Large intestine (tissue), 3 donors: ENCODE measurements at regions not wholly inside any gene's neighbourhood (a gene's known extent, or its start where the extent isn't known, plus 50 kb on each side); places are given as distances from the start of the nearest gene placed in this dataset.

ENCODE experiments used
- DNase-seq, 2 donors: peaks; one replicate each; pipeline versions ENCODE4 v3.0.0 to v3.0.0-alpha.2; 2013
- H3K27ac ChIP-seq: one replicate; pipeline ENCODE4 v1.5.1; 2013; ENCODE audit warnings: low read length
- H3K27me3 ChIP-seq: 2 replicates; pipeline ENCODE4 v1.6.1; 2013; ENCODE audit warnings: low read length; ENCODE audit not compliant: control insufficient read depth, insufficient read depth
- H3K36me3 ChIP-seq: 2 replicates; pipeline ENCODE4 v1.6.1; 2013; ENCODE audit warnings: low read length; ENCODE audit not compliant: control insufficient read depth, insufficient read depth
- H3K4me1 ChIP-seq: one replicate; pipeline ENCODE4 v1.6.1; 2013; ENCODE audit warnings: low read length; ENCODE audit not compliant: control insufficient read depth, insufficient read depth
- H3K4me3 ChIP-seq: one replicate; pipeline ENCODE4 v1.5.1; 2013; ENCODE audit warnings: low read length
- H3K9me3 ChIP-seq: one replicate; pipeline ENCODE4 v1.6.1; 2013; ENCODE audit warnings: mild to moderate bottlenecking, low read depth, low read length, moderate library complexity; ENCODE audit not compliant: control insufficient read depth
- WGBS: methylation state at CpG from one replicate; pipeline ENCODE4 v1.1.5; 2013; ENCODE audit warnings: low lambda C conversion rate; ENCODE audit not compliant: insufficient coverage; 5-methylcytosine and 5-hydroxymethylcytosine counted together

GRCh38 chr18:45326505-45326904 lies 288.8 kb upstream of the SLC14A2 start:
- Histone ChIP-seq H3K27ac (no peak overlapping the region), H3K4me1 (peaks cover 8% of the 10 kb centered on the region), H3K27me3 (no peaks in the 10 kb centered on the region), H3K36me3 (no peaks in the 10 kb centered on the region), H3K4me3 (no peak overlapping the region), H3K9me3 (no peaks in the 10 kb centered on the region)
- DNase-seq = no peak
- WGBS = 100% methylated on average over 1 of the region's 2 CpGs

- Histone ChIP-seq H3K27ac (no peak overlapping the region), H3K27me3 (no peaks in the 10 kb centered on the region), H3K4me1 (peaks cover 8% of the 10 kb centered on the region), H3K9me3 (no peaks in the 10 kb centered on the region), H3K4me3 (no peak overlapping the region), H3K36me3 (no peaks in the 10 kb centered on the region)
- DNase-seq = no peak
- no CpG with 5 or more reads among the region's 2 CpGs for WGBS
Observed at GRCh38 chr18:45328296-45328695, 287.0 kb upstream of the SLC14A2 start.

- Histone ChIP-seq H3K27me3 (no peaks in the 10 kb centered on the region), H3K4me3 (no peak overlapping the region), H3K27ac (no peak overlapping the region), H3K9me3 (no peaks in the 10 kb centered on the region), H3K4me1 (peaks cover 8% of the 10 kb centered on the region), H3K36me3 (no peaks in the 10 kb centered on the region)
- 87% methylated on average over 4 of the region's 6 CpGs for WGBS
- no peak for DNase-seq
Observed at GRCh38 chr18:45328811-45329210, 286.5 kb upstream of the SLC14A2 start.

GRCh38 chr18:45329316-45329715 lies 286.0 kb upstream of the SLC14A2 start:
- no peaks in the 10 kb centered on the region for H3K9me3 ChIP-seq
- no peak overlapping the region for H3K4me3 ChIP-seq
- H3K4me1 ChIP-seq = peaks cover 5% of the 10 kb centered on the region
- H3K27ac ChIP-seq = no peak overlapping the region
- no peaks in the 10 kb centered on the region for H3K36me3 ChIP-seq
- H3K27me3 ChIP-seq = no peaks in the 10 kb centered on the region
- no peak for DNase-seq

DNA sequence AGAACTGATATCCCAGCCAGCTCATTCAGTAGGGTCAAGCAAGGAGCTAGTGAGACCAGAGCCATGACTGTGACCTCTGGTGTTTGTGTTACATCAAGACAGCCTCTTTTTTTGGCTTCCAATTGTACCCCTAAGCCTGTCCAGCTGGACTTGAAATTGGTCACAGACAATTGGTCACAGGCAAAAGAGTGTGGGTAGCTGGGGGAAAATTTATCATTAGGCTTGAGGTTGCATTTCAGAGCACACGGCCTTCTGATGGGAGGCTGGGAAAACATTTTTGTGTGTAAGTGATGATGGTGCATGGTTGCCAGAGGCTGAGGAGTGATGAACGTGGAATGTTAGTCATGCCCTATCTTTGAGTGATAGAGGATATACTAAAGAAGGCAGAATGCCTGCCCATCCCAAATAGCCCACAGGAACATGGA lies 285.1 kb upstream of the SLC14A2 start:
- H3K4me3 ChIP-seq = no peak overlapping the region
- H3K4me1 ChIP-seq = peaks cover under 1% of the 10 kb centered on the region
- H3K27me3 ChIP-seq = no peaks in the 10 kb centered on the region
- WGBS = no CpG with 5 or more reads among the region's 2 CpGs
- DNase-seq = no peak
- H3K27ac ChIP-seq = no peak overlapping the region
- no peaks in the 10 kb centered on the region for H3K9me3 ChIP-seq
- H3K36me3 ChIP-seq = no peaks in the 10 kb centered on the region

- H3K9me3 ChIP-seq = no peaks in the 10 kb centered on the region
- H3K4me3 ChIP-seq = no peak overlapping the region
- no peak for DNase-seq
- no peak overlapping the region for H3K27ac ChIP-seq
- no peaks in the 10 kb centered on the region for H3K27me3 ChIP-seq
- H3K4me1 ChIP-seq = no peaks in the 10 kb centered on the region
- WGBS = 100% methylated on average over 1 of the region's 1 CpG
- H3K36me3 ChIP-seq = no peaks in the 10 kb centered on the region
Observed at GRCh38 chr18:45332871-45333270, 282.4 kb upstream of the SLC14A2 start.

DNA sequence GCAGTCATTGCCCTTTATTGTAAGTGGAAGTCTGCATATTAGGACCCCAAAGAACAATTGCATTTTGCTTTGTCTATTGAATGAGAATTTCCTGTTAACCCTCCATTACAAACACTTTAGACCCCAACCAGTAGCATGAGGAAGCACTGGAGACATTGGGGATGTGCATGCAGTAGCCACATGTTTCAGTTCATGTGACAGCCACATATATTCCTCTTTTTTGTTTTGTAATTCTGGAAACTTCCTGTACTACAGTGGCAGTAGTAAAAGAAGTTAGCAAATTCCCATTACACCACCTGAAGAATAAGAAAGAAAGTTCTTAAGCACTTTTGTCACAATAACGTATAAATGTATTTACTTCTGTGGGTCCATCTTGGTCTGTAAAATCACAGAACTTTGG lies 281.1 kb upstream of the SLC14A2 start:
- Histone ChIP-seq H3K4me3 (no peak overlapping the region), H3K27ac (no peak overlapping the region), H3K27me3 (no peaks in the 10 kb centered on the region), H3K36me3 (no peaks in the 10 kb centered on the region), H3K9me3 (no peaks in the 10 kb centered on the region), H3K4me1 (no peaks in the 10 kb centered on the region)
- 100% methylated on average over 1 of the region's 1 CpG for WGBS
- no peak for DNase-seq

DNA sequence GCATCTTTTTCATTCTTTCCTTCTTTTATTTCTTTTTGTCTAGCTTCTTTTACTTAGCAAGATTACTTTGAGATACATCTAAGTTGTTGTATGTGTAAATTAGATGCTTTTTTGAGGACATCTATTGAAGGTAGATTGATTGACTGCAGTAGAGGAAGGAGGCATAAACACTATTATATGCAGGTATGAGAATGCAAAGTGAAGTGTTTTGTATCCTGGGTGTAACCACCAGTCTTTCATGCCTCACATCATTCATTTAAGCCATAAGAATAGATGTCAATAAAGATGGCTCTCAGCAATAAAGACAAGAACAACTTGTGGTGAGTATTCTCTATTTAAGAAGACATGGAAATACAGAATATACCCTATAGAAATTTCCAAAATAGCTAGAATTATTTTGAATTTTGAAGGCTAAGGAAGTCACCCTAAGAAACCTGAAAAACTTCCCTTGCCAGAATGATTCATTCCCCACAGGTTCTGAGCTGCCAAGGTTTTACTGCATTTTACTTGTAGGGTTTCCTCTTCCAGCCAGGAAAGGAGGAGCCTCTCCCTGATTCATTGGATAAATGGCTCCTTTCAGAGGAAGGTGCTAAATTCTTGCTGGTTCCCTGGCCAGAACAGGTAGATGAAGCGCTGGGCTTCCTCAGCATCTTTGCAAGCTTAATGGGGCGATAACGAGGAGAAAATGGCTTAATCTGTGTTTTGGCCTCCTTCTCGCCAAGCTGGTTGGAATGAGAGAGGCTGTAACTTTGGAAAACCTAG lies 279.8 kb upstream of the SLC14A2 start:
- no peak overlapping the region for H3K4me3 ChIP-seq
- no peaks in the 10 kb centered on the region for H3K4me1 ChIP-seq
- H3K9me3 ChIP-seq = no peaks in the 10 kb centered on the region
- H3K27ac ChIP-seq = no peak overlapping the region
- DNase-seq = no peak
- no CpG with 5 or more reads among the region's 4 CpGs for WGBS
- no peaks in the 10 kb centered on the region for H3K36me3 ChIP-seq
- H3K27me3 ChIP-seq = no peaks in the 10 kb centered on the region

- WGBS = no CpG with 5 or more reads among the region's 1 CpG
- no peaks in the 10 kb centered on the region for H3K36me3 ChIP-seq
- no peaks in the 10 kb centered on the region for H3K9me3 ChIP-seq
Observed at GRCh38 chr18:45336448-45336847, 278.8 kb upstream of the SLC14A2 start.

DNA sequence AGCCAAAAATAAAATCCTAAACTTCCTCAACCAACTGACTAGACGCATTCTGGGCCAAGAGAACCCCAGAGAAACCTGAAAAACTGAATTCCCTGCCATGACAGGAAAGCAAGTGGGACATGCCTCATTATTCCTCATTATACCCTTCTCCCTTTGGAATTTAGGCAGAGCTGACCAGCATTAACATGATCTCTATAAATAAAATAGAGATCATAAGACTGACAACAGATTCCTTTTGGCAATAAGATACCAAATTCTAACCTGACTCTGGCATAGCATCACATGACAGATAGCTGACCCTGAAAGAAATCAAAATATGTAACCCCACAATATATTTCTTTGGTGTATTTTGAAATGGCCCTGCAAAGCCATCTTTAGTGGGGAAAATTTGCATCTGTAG lies 277.8 kb upstream of the SLC14A2 start:
- Histone ChIP-seq H3K36me3 (no peaks in the 10 kb centered on the region), H3K4me1 (no peaks in the 10 kb centered on the region), H3K27me3 (no peaks in the 10 kb centered on the region), H3K9me3 (no peaks in the 10 kb centered on the region), H3K4me3 (no peak overlapping the region), H3K27ac (no peak overlapping the region)
- DNase-seq = no peak
- WGBS = no CpG with 5 or more reads among the region's 1 CpG

More at GRCh38 chr18:45336448-45336847, 278.8 kb upstream of the SLC14A2 start:
- H3K4me3 ChIP-seq = no peak overlapping the region
- DNase-seq = no peak
- no peak overlapping the region for H3K27ac ChIP-seq
- no peaks in the 10 kb centered on the region for H3K4me1 ChIP-seq
- H3K27me3 ChIP-seq = no peaks in the 10 kb centered on the region
